Mucosa of rectum (tissue), 2 donors: ENCODE measurements at regions not wholly inside any gene's neighbourhood (a gene's known extent, or its start where the extent isn't known, plus 50 kb on each side); places are given as distances from the start of the nearest gene placed in this dataset.

Experiments used
- H3K27ac ChIP-seq, 2 donors: one replicate each; pipeline ENCODE4 v1.7.0; 2013; ENCODE audit warnings: inconsistent platforms in 2 of 2, low read depth in 2 of 2, low read length in 2 of 2
- H3K27me3 ChIP-seq, 2 donors: one replicate each; pipeline ENCODE4 v1.7.0; 2013; ENCODE audit warnings: low read length in 2 of 2; ENCODE audit not compliant: control insufficient read depth in 2 of 2, insufficient read depth in 2 of 2
- H3K36me3 ChIP-seq, 2 donors: one replicate each; pipeline ENCODE4 v1.7.0; 2013; ENCODE audit warnings: low read length in 2 of 2; ENCODE audit not compliant: control insufficient read depth in 2 of 2, insufficient read depth in 2 of 2
- H3K4me1 ChIP-seq, 2 donors: one replicate each; pipeline ENCODE4 v1.7.0; 2013; ENCODE audit warnings: low read length in 2 of 2, mild to moderate bottlenecking in 1 of 2; ENCODE audit not compliant: control insufficient read depth in 2 of 2, insufficient read depth in 2 of 2
- H3K4me3 ChIP-seq, 2 donors: one replicate each; pipeline ENCODE4 v1.7.0; 2013; ENCODE audit warnings: low read length in 2 of 2
- H3K9ac ChIP-seq, 2 donors: one replicate each; pipeline ENCODE4 v1.7.0; 2013; ENCODE audit warnings: low read length in 2 of 2, low read depth in 1 of 2, mild to moderate bottlenecking in 1 of 2
- H3K9me3 ChIP-seq, 2 donors: one replicate each; pipeline ENCODE4 v1.7.0; 2013; ENCODE audit warnings: low read length in 2 of 2; ENCODE audit not compliant: control insufficient read depth in 2 of 2
- donor health status: healthy.
- donor health status: Normal muscosa, but diverticular disease.

- Histone ChIP-seq H3K27me3 (peaks cover 0 to 3% of the 10 kb centered on the region in 2 donors), H3K4me3 (no peak overlapping the region), H3K9ac (no peak overlapping the region), H3K4me1 (no peaks in the 10 kb centered on the region), H3K36me3 (no peaks in the 10 kb centered on the region), H3K9me3 (no peaks in the 10 kb centered on the region), H3K27ac (no peak overlapping the region)
Observed at GRCh38 chr5:135219868-135220267, 179.2 kb downstream of the MACROH2A1 start.

- no peak overlapping the region for H3K4me3 ChIP-seq
- peaks cover 0 to 3% of the 10 kb centered on the region in 2 donors for H3K27me3 ChIP-seq
- no peaks in the 10 kb centered on the region for H3K9me3 ChIP-seq
- no peaks in the 10 kb centered on the region for H3K36me3 ChIP-seq
- no peak overlapping the region for H3K27ac ChIP-seq
- H3K9ac ChIP-seq: no peak overlapping the region
- H3K4me1 ChIP-seq: no peaks in the 10 kb centered on the region
Observed at GRCh38 chr5:135218790-135219568, 180.1 kb downstream of the MACROH2A1 start.

- no peak overlapping the region for H3K4me3 ChIP-seq
- no peaks in the 10 kb centered on the region for H3K36me3 ChIP-seq
- H3K9ac ChIP-seq: no peak overlapping the region
- H3K9me3 ChIP-seq: no peaks in the 10 kb centered on the region
- H3K4me1 ChIP-seq: no peaks in the 10 kb centered on the region
- H3K27me3 ChIP-seq: peaks cover 0 to 3% of the 10 kb centered on the region in 2 donors
- H3K27ac ChIP-seq: no peak overlapping the region
Observed at GRCh38 chr5:135218486-135218755, 180.6 kb downstream of the MACROH2A1 start.

- H3K4me3 ChIP-seq: no peak overlapping the region
- peaks cover 0 to 3% of the 10 kb centered on the region in 2 donors for H3K27me3 ChIP-seq
- H3K9me3 ChIP-seq: no peaks in the 10 kb centered on the region
- no peak overlapping the region for H3K9ac ChIP-seq
- H3K36me3 ChIP-seq: no peaks in the 10 kb centered on the region
- H3K27ac ChIP-seq: no peak overlapping the region
- no peaks in the 10 kb centered on the region for H3K4me1 ChIP-seq
Observed at GRCh38 chr5:135217669-135218485, 181.2 kb downstream of the MACROH2A1 start.

- H3K9ac ChIP-seq: no peak overlapping the region
- H3K36me3 ChIP-seq: no peaks in the 10 kb centered on the region
- no peaks in the 10 kb centered on the region for H3K4me1 ChIP-seq
- H3K27ac ChIP-seq: no peak overlapping the region
- no peaks in the 10 kb centered on the region for H3K9me3 ChIP-seq
- H3K27me3 ChIP-seq: peaks cover 0 to 3% of the 10 kb centered on the region in 2 donors
- no peak overlapping the region for H3K4me3 ChIP-seq
Observed at GRCh38 chr5:135216471-135217343, 182.3 kb downstream of the MACROH2A1 start.

- H3K4me1 ChIP-seq: no peaks in the 10 kb centered on the region
- H3K9me3 ChIP-seq: no peaks in the 10 kb centered on the region
- no peak overlapping the region for H3K4me3 ChIP-seq
- no peak overlapping the region for H3K9ac ChIP-seq
- H3K27me3 ChIP-seq: peaks cover 0 to 3% of the 10 kb centered on the region in 2 donors
- H3K27ac ChIP-seq: no peak overlapping the region
- no peaks in the 10 kb centered on the region for H3K36me3 ChIP-seq
Observed at GRCh38 chr5:135215617-135216470, 181.8 kb upstream of the PITX1 start.

- Histone ChIP-seq H3K9me3 (no peaks in the 10 kb centered on the region), H3K4me1 (peaks cover 0 to 4% of the 10 kb centered on the region in 2 donors), H3K36me3 (no peaks in the 10 kb centered on the region), H3K9ac (no peak overlapping the region), H3K27ac (no peak overlapping the region), H3K27me3 (peaks cover 0 to 3% of the 10 kb centered on the region in 2 donors), H3K4me3 (no peak overlapping the region)
Observed at GRCh38 chr5:135214897-135215616, 181.0 kb upstream of the PITX1 start.

GRCh38 chr5:135213466-135214239 lies 179.6 kb upstream of the PITX1 start:
- Histone ChIP-seq H3K4me1 (peaks cover 0 to 4% of the 10 kb centered on the region in 2 donors), H3K4me3 (no peak overlapping the region), H3K27ac (no peak overlapping the region), H3K9me3 (no peaks in the 10 kb centered on the region), H3K27me3 (peaks cover 0 to 3% of the 10 kb centered on the region in 2 donors), H3K9ac (no peak overlapping the region), H3K36me3 (no peaks in the 10 kb centered on the region)
